Activated CD4-positive, alpha-beta T cell treated with anti-CD3 and anti-CD28 coated beads for 4 hours (primary cell): ENCODE measurements at regions not wholly inside any gene's neighbourhood (a gene's known extent, or its start where the extent isn't known, plus 50 kb on each side); places are given as distances from the start of the nearest gene placed in this dataset.

Source experiments
- DNase-seq, 2 donors: peaks; one replicate each; pipeline ENCODE4 v3.0.0-alpha.2; 2020

DNA sequence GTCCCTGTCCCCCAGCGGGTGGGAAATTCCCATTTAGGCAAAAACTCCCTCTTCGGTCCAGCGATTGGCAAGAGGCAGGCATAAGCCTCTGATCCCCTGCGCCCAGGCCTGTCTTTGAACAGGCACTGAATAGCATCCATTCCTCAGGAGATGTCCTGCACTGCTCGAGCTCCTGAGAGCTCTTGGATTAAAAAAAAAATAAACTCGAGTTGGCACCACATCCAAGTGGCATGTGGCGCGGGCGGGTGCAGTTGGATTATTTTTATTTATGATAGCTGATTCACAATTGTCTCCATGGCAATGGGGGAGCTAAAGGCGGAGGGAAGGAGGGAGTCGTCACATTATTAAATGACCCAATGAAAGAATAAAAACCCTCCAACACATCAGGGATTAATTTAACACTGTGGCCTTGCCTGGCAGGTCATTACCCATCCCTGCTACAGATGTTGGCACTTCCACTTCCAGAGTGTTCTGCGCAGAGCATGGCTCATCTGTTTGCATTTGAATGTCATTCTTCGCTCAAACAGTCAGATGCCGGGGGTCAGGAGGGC is 207.2 kb downstream of the AACS start:
- DNase-seq = no peak

DNA sequence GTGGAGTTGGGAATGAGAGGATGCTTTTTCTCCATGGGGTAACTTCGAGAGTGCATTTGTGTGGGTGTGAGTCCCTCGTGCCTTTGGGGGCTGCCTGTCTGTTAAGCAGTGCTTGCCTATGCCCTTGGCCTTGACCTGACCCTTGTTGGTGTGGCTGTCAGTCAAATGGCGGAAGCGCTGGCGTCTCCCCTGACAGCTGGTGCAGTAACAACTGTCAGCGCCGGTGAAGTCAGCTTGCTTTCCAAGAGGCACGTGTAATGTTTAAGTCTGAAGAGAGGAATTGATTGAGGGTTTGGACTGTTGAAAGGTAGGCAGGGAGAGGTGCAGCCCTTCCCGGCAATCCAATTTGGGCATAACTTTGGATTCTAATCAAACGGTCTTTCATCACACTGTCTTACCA is 211.3 kb downstream of the AACS start:
- no peak for DNase-seq

DNA sequence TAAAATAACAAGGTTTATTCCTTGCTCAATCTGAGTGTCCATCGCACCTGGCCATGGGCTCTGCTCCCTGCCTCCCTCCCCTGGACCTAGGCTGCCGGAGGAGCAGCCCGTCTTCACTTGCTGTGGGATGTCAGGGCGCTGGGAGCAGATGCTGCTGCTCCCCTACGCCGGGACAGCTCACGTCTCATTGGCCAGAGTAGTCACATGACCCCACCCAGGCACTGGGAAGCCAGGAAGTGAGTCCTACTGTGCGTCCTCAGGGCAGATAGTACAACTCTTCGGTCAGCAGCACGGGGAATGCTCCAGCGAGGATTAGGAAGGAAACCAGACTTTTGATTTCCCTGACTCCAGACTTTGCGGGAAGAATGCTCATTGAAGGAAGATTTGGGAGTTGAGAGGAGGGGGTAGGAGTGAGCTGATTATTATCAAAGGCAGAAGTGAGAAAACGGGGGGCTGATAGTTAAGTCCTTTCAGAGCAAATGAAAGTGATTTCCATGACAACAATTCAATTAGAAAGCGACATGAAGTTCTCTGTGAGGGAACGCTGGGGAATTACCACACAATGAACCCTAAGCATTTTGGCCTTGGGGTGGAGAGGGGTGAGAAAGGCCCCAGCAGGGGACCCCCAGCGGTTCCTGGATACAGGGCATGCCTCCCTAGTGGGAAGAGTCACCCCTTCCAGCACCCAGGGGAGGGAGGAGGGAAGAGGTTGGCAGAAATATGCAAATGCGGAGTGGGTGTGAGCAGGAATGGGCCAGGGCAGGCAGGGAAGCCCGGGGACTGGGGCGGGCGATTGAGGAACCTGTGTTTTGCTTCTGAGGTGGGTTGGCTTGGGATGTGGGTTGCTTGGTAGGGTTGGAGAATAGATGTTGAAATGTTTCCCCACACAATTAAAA is 215.5 kb downstream of the AACS start:
- DNase-seq = no peak

GRCh38 chr12:125282921-125283320 is 217.7 kb downstream of the AACS start:
- no peak for DNase-seq

- DNase-seq = no peak
These were observed 218.3 kb downstream of the AACS start for GRCh38 chr12:125283521-125283920.

GRCh38 chr12:125284087-125284486 is 218.9 kb downstream of the AACS start:
- no peak for DNase-seq

DNA sequence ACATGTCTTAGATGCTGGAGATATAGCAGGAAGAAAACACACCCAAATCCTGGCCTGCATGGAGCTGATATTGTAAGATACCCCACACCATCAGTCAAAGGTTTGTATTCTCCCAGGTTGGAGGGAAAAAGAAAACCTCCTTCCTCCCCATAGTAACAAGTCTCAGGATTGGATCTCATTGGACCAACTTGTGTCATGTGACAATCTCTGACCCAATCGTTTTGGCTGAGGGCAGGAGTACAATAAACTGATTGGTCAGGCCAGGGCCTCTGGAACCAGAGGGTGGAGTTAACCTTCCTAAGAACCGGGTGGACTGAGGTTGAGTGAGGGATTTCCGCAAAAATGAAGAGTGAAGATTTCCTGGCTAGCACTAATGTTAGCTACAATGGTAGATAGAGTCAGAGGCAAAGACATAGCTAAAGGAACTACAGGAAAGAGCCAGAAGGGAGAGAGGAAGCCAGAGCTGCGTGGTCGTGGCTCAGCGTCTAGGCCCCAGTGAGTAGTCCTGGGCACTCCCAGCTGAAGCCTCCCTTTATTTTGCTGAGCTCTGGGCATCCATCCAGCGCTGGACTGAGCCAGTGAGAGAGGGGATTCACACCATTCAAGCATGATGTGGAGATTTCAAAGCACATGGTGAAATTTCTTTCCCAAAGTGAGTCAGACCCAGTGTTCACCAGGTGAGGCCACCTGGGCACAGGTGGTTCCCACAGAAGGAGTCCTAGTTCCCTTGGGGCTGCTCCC is 219.9 kb downstream of the AACS start:
- DNase-seq = no peak

DNA sequence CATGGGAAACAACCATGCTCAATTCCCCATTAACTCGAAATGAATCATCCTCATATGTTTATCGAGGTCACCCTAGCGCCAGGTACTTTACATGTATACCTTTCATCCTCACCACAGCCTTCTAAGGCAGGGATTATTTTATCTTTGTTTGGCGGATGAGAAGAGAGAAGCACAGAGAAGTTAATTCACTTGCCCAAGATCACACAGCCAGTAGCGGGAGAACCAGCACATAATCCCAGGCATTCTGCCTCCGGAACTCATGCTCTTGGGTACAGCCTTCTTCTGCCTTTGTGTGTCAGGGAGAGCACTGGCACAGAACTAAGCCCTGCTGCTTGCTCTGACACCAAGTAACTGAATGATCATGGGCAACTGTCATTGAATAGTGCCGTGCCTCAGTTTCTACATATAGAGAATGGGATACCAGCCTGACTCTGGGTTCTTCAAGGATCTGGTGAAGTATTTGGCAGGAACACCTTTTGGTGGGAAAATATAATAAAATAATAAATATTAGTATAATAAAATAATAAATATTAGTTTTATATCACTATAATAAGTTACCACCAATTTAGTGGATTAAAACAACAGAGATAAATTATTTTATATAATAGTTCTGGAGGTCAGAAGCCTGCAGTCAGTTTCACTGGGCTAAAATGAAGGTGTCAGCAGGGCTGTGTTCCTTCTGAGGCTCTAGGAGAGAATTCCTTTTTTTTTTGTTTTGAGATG is 220.9 kb downstream of the AACS start:
- DNase-seq = no peak

DNA sequence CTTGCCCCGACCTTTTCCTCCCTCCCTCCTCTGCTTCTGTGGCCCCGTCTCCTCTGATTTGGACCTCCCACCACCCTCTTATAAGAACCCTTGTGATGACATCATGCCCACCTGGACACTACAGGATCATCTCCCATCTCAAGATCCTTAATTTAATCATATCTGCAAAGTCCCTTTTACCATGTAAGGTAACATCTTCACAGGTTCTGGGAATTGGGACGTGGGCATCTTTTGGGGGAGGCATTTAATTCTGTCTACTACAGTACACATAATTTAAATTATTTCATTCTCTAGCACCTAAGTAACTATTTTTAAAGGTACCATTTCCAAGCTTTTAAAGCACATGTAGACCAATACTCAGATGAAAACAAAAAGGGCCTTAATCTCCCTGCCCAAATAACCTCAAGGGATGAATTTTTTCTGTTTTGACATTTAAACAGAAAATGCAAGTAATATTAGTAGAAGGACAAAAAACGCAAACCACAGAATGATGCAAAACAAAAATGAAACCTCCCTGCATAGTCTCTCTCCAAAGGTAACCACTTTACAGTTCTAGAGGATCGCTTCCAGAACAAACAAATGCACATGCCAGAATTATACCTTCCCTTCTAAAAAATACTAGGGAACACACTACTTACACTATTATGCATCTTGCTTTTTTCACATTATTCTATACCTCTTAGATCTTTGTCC is 222.1 kb downstream of the AACS start:
- DNase-seq = no peak

DNA sequence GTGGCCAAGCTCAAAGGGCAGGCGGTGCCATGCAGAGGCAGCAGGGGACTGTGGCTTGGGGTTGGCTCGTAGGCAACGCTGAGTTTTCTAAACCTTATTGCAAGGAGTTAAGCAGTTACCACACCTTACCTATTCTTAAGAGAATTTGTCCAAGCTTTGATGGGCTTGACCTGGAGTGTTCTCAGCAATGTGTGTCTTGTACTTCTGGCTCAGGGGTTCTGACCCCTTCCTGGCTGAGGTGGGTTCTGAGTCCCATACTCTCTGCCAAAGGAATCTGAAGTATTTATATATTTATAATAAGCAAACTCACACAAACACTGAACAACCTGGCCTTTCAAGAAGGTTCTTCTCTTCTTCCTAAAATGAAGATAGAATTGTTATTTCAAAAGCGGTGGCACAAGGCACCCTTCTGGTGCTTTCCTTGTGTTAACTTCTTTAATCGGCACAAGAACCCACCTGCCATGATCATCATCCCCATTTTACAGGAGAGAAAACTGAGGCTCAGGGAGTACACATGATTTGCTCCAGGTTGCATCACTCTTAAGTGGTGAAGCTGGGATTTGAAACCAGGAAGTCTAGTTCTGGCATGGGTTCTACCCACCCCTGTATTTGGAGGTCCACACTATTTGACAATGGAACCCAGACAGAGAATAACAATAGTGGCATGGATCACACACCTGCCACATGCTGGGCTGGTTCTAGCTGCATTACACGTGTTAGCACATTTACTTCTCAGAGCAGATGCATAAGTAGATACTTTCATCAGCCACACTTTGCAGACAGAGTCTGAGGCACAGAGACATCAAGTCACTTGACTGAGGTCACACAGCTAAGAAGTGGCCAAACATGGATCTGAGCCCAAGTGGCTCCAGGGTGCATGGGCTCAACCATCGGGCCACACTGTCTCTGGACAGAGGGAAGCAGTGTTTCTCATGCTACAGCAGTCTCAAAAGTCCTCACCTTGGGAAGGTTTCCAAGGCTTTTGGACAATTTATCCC is 224.0 kb downstream of the AACS start:
- DNase-seq = no peak

DNA sequence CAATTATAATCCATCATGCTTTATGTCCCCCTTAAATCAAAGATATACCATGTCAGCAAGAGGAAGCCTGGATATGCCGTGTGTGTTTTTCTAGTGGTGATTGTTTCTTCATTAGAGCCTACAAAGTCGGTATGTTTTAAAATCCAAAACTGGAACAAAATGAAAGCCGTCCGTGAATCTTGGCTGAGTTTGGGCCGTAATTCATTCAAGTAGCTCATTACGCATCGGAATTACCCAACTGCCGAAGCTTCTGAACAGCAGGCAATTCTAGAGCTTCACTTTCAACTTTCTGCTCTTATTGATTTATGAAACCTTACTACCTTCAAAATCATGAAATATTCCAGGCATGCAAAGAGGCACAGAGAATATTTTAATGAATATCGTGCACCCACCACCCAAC is 224.7 kb downstream of the AACS start:
- no peak for DNase-seq

DNA sequence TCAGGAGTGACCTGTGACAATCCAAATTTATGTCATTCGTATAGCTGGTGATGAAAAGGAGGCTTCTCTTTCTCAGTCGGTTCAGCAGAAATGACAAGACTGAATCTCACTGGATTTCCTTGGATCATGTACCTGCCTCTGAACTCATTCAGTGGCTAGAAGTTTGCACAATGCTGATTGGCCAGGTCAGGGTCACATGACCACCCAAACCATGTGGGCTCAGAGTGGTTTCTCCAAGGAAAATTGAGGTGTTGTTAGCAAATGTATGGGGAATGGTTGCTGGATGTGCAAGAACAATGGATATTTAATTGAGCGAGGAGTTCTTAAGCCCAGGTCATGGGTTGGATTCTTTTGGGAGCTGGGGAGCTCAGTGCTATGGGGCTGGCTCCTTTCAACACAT is 227.5 kb downstream of the AACS start:
- DNase-seq = no peak

DNA sequence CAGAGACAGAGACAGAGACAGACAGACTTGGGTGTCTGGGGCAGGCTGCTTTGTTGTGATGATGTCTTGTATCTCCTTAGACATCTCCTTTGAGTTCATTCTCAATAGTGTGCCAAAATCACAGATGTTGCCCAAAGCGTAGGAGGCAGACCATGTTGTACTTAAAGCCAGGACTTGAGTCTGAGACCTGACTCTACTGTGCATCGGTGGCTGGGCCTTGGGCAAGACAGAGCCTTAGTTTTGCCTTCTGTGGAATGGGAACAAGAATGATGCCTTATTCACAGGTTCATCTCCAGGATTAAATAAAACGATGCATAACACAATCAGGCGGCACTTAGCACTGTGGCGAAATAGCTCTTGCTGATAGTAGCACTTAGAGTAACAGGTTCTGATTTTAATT is 230.3 kb downstream of the AACS start:
- DNase-seq = no peak

- no peak for DNase-seq
These were observed 231.5 kb downstream of the AACS start for GRCh38 chr12:125296701-125297100.

DNA sequence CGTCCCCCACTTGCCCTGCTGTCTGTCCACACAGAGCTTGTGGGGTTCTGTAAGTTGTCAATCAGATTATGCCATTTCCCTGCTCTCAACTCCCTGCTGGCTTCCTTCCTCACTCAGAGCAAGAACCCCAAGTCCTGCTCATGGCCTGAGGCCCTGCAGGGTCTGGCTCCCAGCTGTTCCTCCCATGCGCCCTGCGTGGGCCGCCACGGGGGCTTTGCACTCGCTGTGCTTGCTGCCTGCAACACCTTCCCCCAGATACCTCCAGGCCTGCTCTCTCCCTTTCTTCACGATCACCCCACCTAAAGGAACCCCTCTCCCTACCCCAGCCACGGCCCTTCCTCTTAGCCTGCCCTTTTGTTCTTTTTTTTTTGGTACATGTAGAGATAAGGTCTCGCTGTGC is 234.6 kb downstream of the AACS start:
- DNase-seq = no peak

- no peak for DNase-seq
These were observed 235.0 kb downstream of the AACS start for GRCh38 chr12:125300249-125300648.

DNA sequence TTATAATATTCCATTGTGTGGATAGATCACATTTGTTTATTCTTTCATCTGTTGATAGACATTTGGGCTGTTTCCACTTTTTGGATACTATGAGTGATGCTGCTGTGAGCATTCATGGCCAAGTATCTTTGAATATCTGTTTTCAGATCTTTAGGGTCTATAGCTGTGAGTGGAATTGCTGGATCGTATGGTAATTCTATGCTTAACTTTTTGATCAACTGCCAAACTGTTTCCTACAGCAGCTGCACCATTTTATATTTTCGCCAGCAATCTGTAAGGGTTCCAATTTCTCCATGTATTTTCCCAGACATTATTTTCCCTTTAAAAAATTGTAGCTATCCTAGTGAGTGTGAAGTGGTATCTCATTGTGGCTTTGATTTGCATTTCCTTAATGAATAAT is 238.1 kb downstream of the AACS start:
- no peak for DNase-seq

GRCh38 chr12:125304029-125304428 is 238.8 kb downstream of the AACS start:
- no peak for DNase-seq

GRCh38 chr12:125305231-125305630 is 240.0 kb downstream of the AACS start:
- no peak for DNase-seq

- DNase-seq = no peak
These were observed 245.2 kb downstream of the AACS start for GRCh38 chr12:125310461-125310860.

DNA sequence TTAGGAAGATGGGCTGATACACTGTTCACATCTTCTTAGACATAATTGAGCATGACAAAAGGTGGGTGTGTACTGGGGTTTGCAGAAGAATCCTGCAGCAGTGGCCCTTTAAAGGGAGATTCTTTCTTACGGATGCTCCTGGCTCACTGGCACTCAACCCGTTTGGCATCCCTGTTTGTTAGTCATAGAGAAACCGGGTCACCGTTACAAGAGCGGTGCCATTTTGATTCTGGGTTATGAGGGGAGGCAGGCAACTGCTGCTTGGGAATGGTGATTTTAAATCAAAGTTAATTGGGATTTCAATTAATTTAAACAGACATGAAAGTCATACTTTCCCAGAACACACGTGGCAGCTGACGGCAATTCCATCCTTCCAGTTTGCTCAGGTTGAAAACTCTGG is 245.8 kb downstream of the AACS start:
- no peak for DNase-seq
